ENCODE measurements at regions not wholly inside any gene's neighbourhood (a gene's known extent, or its start where the extent isn't known, plus 50 kb on each side); places are given as distances from the start of the nearest gene placed in this dataset.

GRCh38 chr3:82137050-82137449 is 375.6 kb upstream of the GBE1 start:
- Histone ChIP-seq H3K27ac (no peak overlapping the region), H3K36me3 (replicated peaks in 1 of 2) (no peaks in the 10 kb centered on the region), H3K4me1 (replicated peaks in 1 of 2) (peaks cover 0 to 2% of the 10 kb centered on the region in 2 donors), H3K4me3 (no peak overlapping the region), H3K9me3 (replicated peaks in 1 of 3) (no peaks in the 10 kb centered on the region), H3K27me3 (no peaks in the 10 kb centered on the region)
- DNase-seq, result no peak
- 80 to 86% (median 82%) methylated on average over 3 of the region's 3 CpGs for WGBS, 4 donors
- TF ChIP-seq CTCF (IDR thresholded peaks at IDR 0.05), result no peak
- no peak for TF ChIP-seq POLR2A (IDR thresholded peaks at IDR 0.05)
- intact Hi-C loops (cut with DNase I), result no loop called here

GRCh38 chr3:82133070-82133606 is 371.7 kb upstream of the GBE1 start:
- Histone ChIP-seq H3K27me3 (no peaks in the 10 kb centered on the region), H3K27ac (no peak overlapping the region), H3K4me3 (no peak overlapping the region), H3K36me3 (replicated peaks in 1 of 2) (no peaks in the 10 kb centered on the region), H3K4me1 (replicated peaks in 1 of 2) (peaks cover 0 to 2% of the 10 kb centered on the region in 2 donors), H3K9me3 (replicated peaks in 1 of 3) (no peaks in the 10 kb centered on the region)
- TF ChIP-seq CTCF (IDR thresholded peaks at IDR 0.05), result peak; percentile 72 to 89 (median 79)
- TF ChIP-seq POLR2A (IDR thresholded peaks at IDR 0.05), result no peak
- intact Hi-C loops (cut with DNase I), result loop anchor here in 1 of 2 donors (5.0 kb wide), 1 partner anchor 261 kb away; no protein-coding TSS in a partner anchor
- 24 to 30% (median 27%) methylated on average over 5 of the region's 5 CpGs for WGBS, 4 donors
- DNase-seq, result peak; percentile 26 to 83 (median 69)

GRCh38 chr3:82132210-82133069 is 371.0 kb upstream of the GBE1 start:
- intact Hi-C loops (cut with DNase I), result loop anchor here in 1 of 2 donors (5.0 kb wide), 1 partner anchor 260 kb away; no protein-coding TSS in a partner anchor
- no peaks in the 10 kb centered on the region for H3K36me3 ChIP-seq (replicated peaks in 1 of 2)
- no peaks in the 10 kb centered on the region for H3K9me3 ChIP-seq (replicated peaks in 1 of 3)
- no peak for DNase-seq
- TF ChIP-seq POLR2A (IDR thresholded peaks at IDR 0.05) (no peak), CTCF (IDR thresholded peaks at IDR 0.05) (no peak)
- no peak overlapping the region for H3K27ac ChIP-seq
- H3K27me3 ChIP-seq, result no peaks in the 10 kb centered on the region
- WGBS, 4 donors, result 84 to 93% (median 90%) methylated on average over 3 of the region's 3 CpGs
- H3K4me3 ChIP-seq, result no peak overlapping the region
- H3K4me1 ChIP-seq (replicated peaks in 1 of 2), result peaks cover 0 to 2% of the 10 kb centered on the region in 2 donors

GRCh38 chr3:82130046-82130445 is 368.6 kb upstream of the GBE1 start:
- H3K9me3 ChIP-seq (replicated peaks in 1 of 3), result no peaks in the 10 kb centered on the region
- H3K4me3 ChIP-seq, result no peak overlapping the region
- intact Hi-C loops (cut with DNase I), result loop anchor here in 1 of 2 donors (5.0 kb wide), 1 partner anchor 258 kb away; no protein-coding TSS in a partner anchor
- 75 to 80% (median 77%) methylated on average over 4 of the region's 4 CpGs for WGBS, 4 donors
- peaks cover 0 to 2% of the 10 kb centered on the region in 2 donors for H3K4me1 ChIP-seq (replicated peaks in 1 of 2)
- TF ChIP-seq CTCF (IDR thresholded peaks at IDR 0.05), result no peak
- no peaks in the 10 kb centered on the region for H3K27me3 ChIP-seq
- H3K27ac ChIP-seq, result no peak overlapping the region
- no peak for DNase-seq
- no peaks in the 10 kb centered on the region for H3K36me3 ChIP-seq (replicated peaks in 1 of 2)
